HFFc6 (cell line): ENCODE measurements at regions not wholly inside any gene's neighbourhood (a gene's known extent, or its start where the extent isn't known, plus 50 kb on each side); places are given as distances from the start of the nearest gene placed in this dataset.
"Not testable (repeated sequence)": the region's sequence is repeated elsewhere in the genome, so short reads cannot be mapped to it uniquely, and the experiment has no call there.

Experiments
- DNase-seq: peaks from one replicate; pipeline ENCODE4 v3.0.0-alpha.2; 2018
- H3K27ac Mint-ChIP-seq: 2 replicates; pipeline ENCODE4 v1.8.0; 2020; ENCODE audit warnings: mild to moderate bottlenecking, mixed read lengths
- H3K27me3 Mint-ChIP-seq: 2 replicates; pipeline ENCODE4 v1.8.0; 2021; ENCODE audit warnings: mild to moderate bottlenecking, moderate library complexity, mixed read lengths; ENCODE audit not compliant: insufficient read depth
- H3K36me3 Mint-ChIP-seq: 2 replicates; pipeline ENCODE4 v1.8.0; 2021; ENCODE audit warnings: low read depth, mixed read lengths
- H3K4me1 Mint-ChIP-seq: 2 replicates; pipeline ENCODE4 v1.8.0; 2020; ENCODE audit warnings: low read depth, mixed read lengths
- H3K4me3 Mint-ChIP-seq: 2 replicates; pipeline ENCODE4 v1.8.0; 2020; ENCODE audit warnings: mild to moderate bottlenecking, moderate library complexity, mixed read lengths
- H3K9me3 Mint-ChIP-seq: 2 replicates; pipeline ENCODE4 v1.8.0; 2020; ENCODE audit warnings: mild to moderate bottlenecking, mixed read lengths
- TF ChIP-seq, protein P1 (sequence below): fragments of 200-600 bp; sonication (generic); IDR thresholded peaks from 2 replicates; pipeline ENCODE4 v1.5.0; 2021; ENCODE audit warnings: antibody characterized with exemption, mild to moderate bottlenecking

DNA sequence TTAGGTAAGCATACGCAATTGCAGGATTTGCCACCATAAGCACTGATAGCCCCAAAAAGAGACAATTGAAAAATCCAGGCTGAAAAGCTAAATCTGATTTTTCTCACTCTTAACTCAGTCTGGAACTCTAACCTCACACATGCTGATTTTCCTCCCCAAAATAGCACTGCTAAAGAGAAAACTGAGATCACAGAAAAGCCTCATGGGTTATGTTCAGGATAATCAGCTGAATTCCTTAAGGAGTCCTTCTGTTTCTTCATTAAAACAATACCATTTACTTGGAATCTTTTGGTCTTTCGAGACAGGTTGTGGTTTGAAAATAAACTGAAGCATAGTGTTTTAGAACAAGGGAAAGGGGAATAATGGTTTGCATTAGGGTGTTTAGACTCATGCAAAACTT, 144.3 kb upstream of the LRRN1 start:
- Mint-ChIP-seq H3K9me3 (peaks cover 45% of the 10 kb centered on the region), H3K4me1 (no peaks in the 10 kb centered on the region)
- no peak for DNase-seq

DNA sequence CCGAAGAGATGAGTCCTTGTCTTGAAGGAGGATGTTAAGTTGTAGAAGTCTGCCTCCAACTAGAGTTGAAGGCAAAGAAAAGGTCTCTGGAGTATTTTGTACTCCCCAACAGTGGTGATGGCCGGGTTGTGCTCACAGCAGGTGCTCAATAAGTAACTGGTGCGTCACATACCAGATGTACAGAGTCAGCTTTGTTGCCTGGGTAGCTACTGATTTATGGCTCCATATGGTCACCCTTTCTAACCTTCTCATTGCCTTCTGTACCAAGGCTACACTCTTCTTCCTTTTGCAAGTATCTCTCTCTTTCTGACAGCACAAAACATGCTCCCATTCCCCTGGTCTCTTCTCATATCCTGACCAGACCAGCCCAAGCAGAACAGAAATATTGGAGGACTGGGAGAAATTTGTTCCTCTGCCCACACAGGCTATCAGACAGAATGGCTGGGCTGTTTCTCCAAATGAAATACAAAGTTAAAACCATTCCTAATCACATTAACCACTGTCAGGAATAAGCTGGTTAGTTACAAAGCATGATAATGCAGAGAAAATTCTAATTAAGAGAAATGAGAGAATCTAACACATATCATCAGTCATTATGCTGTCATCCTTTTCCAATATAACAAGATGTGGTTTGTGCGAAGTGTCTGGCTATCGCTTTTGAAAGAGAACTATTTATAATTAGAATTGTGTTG, 150.1 kb upstream of the LRRN1 start:
- no peak for DNase-seq
- H3K4me1 Mint-ChIP-seq, result no peaks in the 10 kb centered on the region
- TF ChIP-seq, protein P1, sequence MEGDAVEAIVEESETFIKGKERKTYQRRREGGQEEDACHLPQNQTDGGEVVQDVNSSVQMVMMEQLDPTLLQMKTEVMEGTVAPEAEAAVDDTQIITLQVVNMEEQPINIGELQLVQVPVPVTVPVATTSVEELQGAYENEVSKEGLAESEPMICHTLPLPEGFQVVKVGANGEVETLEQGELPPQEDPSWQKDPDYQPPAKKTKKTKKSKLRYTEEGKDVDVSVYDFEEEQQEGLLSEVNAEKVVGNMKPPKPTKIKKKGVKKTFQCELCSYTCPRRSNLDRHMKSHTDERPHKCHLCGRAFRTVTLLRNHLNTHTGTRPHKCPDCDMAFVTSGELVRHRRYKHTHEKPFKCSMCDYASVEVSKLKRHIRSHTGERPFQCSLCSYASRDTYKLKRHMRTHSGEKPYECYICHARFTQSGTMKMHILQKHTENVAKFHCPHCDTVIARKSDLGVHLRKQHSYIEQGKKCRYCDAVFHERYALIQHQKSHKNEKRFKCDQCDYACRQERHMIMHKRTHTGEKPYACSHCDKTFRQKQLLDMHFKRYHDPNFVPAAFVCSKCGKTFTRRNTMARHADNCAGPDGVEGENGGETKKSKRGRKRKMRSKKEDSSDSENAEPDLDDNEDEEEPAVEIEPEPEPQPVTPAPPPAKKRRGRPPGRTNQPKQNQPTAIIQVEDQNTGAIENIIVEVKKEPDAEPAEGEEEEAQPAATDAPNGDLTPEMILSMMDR, result no peak
- no peak overlapping the region for H3K4me3 Mint-ChIP-seq
- no peak overlapping the region for H3K27ac Mint-ChIP-seq
- no peaks in the 10 kb centered on the region for H3K36me3 Mint-ChIP-seq
- H3K9me3 Mint-ChIP-seq, result peaks cover 50% of the 10 kb centered on the region
- H3K27me3 Mint-ChIP-seq, result no peaks in the 10 kb centered on the region; the same call in 1 of the 2 replicates

More for the DNA sequence above, 144.3 kb upstream of the LRRN1 start:
- Mint-ChIP-seq H3K36me3 (no peaks in the 10 kb centered on the region), H3K4me3 (no peak overlapping the region), H3K27me3 (no peaks in the 10 kb centered on the region), H3K27ac (no peak overlapping the region)
- TF ChIP-seq, protein P1, result no peak

DNA sequence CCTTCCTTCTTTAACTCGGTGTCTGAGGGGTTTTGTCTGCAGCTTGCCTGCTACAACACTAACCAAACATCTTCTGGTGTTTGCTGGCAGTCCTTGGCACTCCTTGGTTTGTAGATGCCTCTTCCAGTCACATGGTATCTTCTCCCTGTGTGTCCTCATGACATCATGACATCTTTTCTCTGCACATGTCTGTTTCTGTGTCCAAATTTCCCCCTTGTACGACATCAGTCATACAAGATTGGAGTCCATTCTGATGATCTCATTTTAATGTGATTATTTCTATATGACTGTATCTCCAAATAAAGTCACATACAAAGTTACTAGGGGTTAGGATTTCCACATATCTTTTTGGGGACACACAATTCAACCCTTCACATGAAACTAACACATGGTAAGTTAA, 152.3 kb upstream of the LRRN1 start:
- Mint-ChIP-seq H3K4me1 (no peaks in the 10 kb centered on the region), H3K4me3 (no peak overlapping the region; the same call in 1 of the 2 replicates), H3K36me3 (no peaks in the 10 kb centered on the region), H3K27ac (no peak overlapping the region), H3K9me3 (peaks cover 48% of the 10 kb centered on the region), H3K27me3 (peaks cover 2% of the 10 kb centered on the region)
- TF ChIP-seq, protein P1, result no peak
- DNase-seq, result no peak

DNA sequence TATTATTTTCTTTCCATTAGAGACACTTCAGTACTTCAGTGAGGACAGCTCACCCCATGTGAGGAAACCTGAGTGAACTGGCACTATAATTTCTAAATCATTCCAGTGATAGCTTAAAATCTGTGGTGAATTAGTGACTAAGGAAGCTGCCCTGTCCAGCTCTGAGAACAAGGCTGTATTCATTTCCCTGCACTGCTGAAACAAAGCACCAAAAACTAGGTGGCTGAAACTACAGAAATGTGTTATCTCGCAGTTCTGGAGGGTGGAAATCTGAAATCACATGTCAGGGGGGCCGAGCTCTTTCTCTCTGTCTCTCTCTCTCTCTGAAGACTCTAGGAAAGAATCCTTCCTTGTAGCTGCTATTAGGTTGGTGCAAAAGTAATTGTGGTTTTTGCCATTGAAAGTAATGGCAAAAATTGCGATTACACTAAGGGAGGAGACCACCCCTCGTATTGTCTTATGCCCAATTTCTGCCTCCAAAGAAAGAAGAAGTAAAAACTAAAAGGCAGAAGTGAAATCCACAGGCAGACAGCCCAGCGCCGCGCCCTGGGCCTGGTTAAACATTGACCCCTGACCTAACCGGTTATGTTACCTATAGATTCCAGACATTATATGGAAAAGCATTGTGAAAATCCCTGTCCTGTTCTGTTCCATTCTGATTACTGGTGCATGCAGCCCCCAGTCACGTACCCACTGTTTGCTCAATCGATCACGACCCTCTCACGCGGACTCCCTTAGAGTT, 153.0 kb upstream of the LRRN1 start:
- peaks cover 43% of the 10 kb centered on the region for H3K9me3 Mint-ChIP-seq
- not testable (repeated sequence) for H3K27me3 Mint-ChIP-seq, H3K4me3 Mint-ChIP-seq, H3K36me3 Mint-ChIP-seq, H3K27ac Mint-ChIP-seq, H3K4me1 Mint-ChIP-seq, DNase-seq

DNA sequence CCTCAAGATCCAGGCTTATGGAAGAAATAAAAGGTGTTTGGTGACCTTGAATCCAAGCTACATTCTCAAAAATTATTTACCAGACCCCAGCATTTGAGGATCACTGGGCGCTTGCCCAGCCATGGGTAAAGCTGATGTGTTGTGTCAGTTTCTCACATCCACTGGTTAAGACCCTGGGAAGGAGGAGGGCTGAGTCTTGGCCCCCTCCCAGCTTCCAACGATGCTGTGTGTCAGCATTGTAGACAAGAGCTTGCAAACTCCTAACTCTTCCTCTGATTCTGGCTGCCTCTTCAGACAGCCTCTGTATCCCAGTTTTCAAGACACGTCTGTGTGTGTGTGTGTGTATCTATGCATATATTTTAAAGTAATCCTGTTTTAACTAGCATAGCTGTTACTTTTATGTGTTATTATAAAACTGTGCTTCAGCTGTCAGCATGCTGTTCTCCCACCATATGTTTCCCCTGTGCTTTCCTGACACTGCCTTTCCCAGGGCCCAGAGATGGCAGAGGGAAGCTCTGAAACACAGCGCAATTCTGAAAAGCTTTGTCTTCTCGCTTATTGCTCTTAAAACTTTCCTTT, 157.3 kb upstream of the LRRN1 start:
- H3K4me3 Mint-ChIP-seq, result no peak overlapping the region
- peaks cover 2% of the 10 kb centered on the region; the same call in 1 of the 2 replicates for H3K27me3 Mint-ChIP-seq
- no peaks in the 10 kb centered on the region for H3K36me3 Mint-ChIP-seq
- no peak overlapping the region for H3K27ac Mint-ChIP-seq
- peaks cover 31% of the 10 kb centered on the region for H3K9me3 Mint-ChIP-seq
- H3K4me1 Mint-ChIP-seq, result no peaks in the 10 kb centered on the region
- TF ChIP-seq, protein P1, result no peak
- DNase-seq, result no peak

DNA sequence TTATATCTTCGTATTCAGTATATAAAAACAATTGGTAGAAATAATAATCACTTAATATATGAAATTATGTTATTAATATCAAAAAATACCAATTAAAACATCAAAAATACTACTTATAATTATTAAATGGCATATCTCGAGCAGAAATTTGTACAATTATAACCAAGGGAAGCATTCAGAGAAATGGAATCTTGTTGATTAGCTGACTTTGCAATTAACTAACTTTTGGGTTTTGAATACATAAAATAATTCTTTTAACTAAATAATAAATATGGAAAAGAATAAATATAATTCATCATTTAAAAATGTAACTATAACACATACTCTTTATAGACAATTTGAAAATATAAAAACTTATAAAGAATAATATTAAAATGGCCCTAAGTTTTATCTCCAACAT, 160.2 kb upstream of the LRRN1 start:
- TF ChIP-seq, protein P1, result no peak
- peaks cover 3% of the 10 kb centered on the region; the same call in 1 of the 2 replicates for H3K27me3 Mint-ChIP-seq
- no peaks in the 10 kb centered on the region for H3K36me3 Mint-ChIP-seq
- no peak for DNase-seq
- no peak overlapping the region for H3K27ac Mint-ChIP-seq
- H3K4me3 Mint-ChIP-seq, result no peak overlapping the region
- H3K4me1 Mint-ChIP-seq, result no peaks in the 10 kb centered on the region
- peaks cover 38% of the 10 kb centered on the region for H3K9me3 Mint-ChIP-seq
